B cell (primary cell): ENCODE measurements at regions not wholly inside any gene's neighbourhood (a gene's known extent, or its start where the extent isn't known, plus 50 kb on each side); places are given as distances from the start of the nearest gene placed in this dataset.

Experiments
- ATAC-seq: fragments of 200-7000 bp; cut with Tn5 transposase; one replicate; pipeline ENCODE4 v1.10.0; 2021; ENCODE audit warnings: low read depth, mild to moderate bottlenecking, moderate number of reproducible peaks, moderate library complexity
- CTCF ChIA-PET: fragments of 350-600 bp; sonication (Branson Sonifier 250); formaldehyde crosslinking; loops from one replicate; lab custom pipeline; 2021; ENCODE audit warnings: antibody characterized with exemption, inconsistent platforms; lab: Charles Lee
- POLR2A ChIA-PET: fragments of 350-600 bp; sonication (Branson Sonifier 250); formaldehyde crosslinking; loops from one replicate; lab custom pipeline; 2021; ENCODE audit warnings: antibody characterized with exemption; lab: Charles Lee
- DNase-seq: peaks from one replicate; pipeline ENCODE4 v3.0.0; 2013
- H2AFZ ChIP-seq: 2 replicates; pipeline ENCODE4 v1.6.1; 2012; ENCODE audit warnings: mild to moderate bottlenecking, low read depth, low read length; ENCODE audit not compliant: insufficient read depth, poor library complexity, severe bottlenecking
- H3K27ac ChIP-seq, 2 donors: 1 replicate in 1 of 2; 2 replicates in 1 of 2; pipeline ENCODE4 v1.5.1; 2012 to 2013; ENCODE audit warnings: low read length in 2 of 2, mild to moderate bottlenecking in 2 of 2, moderate library complexity in 1 of 2
- H3K27me3 ChIP-seq, 4 experiments: fragments of 200-600 bp in 1 of 4; sonication (generic) in 1 of 4; replicated peaks in 1 of 4; 1 replicate in 2 of 4; 2 replicates in 2 of 4; pipeline versions ENCODE4 v1.6.1 to v1.7.0; 2013 to 2016; ENCODE audit warnings: low read length in 3 of 4, mild to moderate bottlenecking in 2 of 4, mixed read lengths in 1 of 4, moderate library complexity in 1 of 4; ENCODE audit not compliant: insufficient read depth in 4 of 4, control insufficient read depth in 3 of 4; ENCODE audit errors: control extremely low read depth in 1 of 4
- H3K36me3 ChIP-seq, 2 experiments: replicated peaks in 1 of 2; 1 replicate in 1 of 2; 2 replicates in 1 of 2; pipeline versions ENCODE4 v1.6.1 to v1.7.1; 2013; ENCODE audit warnings: low read length in 1 of 2; ENCODE audit not compliant: insufficient read depth in 2 of 2, control insufficient read depth in 1 of 2; ENCODE audit errors: control extremely low read depth in 1 of 2, extremely low read depth in 1 of 2
- H3K4me1 ChIP-seq, 2 donors: fragments of 200-600 bp in 1 of 2; sonication (generic) in 1 of 2; 1 replicate in 1 of 2; 2 replicates in 1 of 2; pipeline versions ENCODE4 v1.5.1 to v1.6.1; 2013 to 2017; ENCODE audit warnings: low read length in 2 of 2; ENCODE audit not compliant: control insufficient read depth in 2 of 2, insufficient read depth in 2 of 2
- H3K4me2 ChIP-seq: replicated peaks from 2 replicates; pipeline ENCODE3; 2012; ENCODE audit warnings: mild to moderate bottlenecking, low read depth, low read length; ENCODE audit not compliant: poor library complexity, severe bottlenecking
- H3K4me3 ChIP-seq, 5 experiments: fragments of 200-600 bp in 1 of 5; sonication (generic) in 1 of 5; 1 replicate in 3 of 5; 2 replicates in 2 of 5; pipeline versions ENCODE4 v1.5.1 to v1.7.0; 2011 to 2016; ENCODE audit warnings: low read length in 4 of 5, mild to moderate bottlenecking in 4 of 5, low read depth in 2 of 5, control low read depth in 1 of 5, moderate library complexity in 1 of 5; ENCODE audit not compliant: insufficient read depth in 1 of 5; ENCODE audit errors: control extremely low read depth in 1 of 5, extremely low read depth in 1 of 5
- H3K79me2 ChIP-seq: fragments of 200-600 bp; sonication (generic); one replicate; pipeline ENCODE4 v1.6.0; 2016; ENCODE audit warnings: low read length; ENCODE audit not compliant: control insufficient read depth, insufficient read depth
- H3K9ac ChIP-seq: fragments of 200-600 bp; sonication (generic); 2 replicates; pipeline ENCODE4 v1.6.1; 2017; ENCODE audit warnings: mild to moderate bottlenecking, low read length, moderate library complexity
- H3K9me3 ChIP-seq, 3 donors: one replicate each; pipeline versions ENCODE4 v1.6.1 to v1.7.1; 2013; ENCODE audit warnings: low read length in 2 of 3; ENCODE audit not compliant: control insufficient read depth in 2 of 3, insufficient read depth in 1 of 3; ENCODE audit errors: control extremely low read depth in 1 of 3
- H4K20me1 ChIP-seq: 2 replicates; pipeline ENCODE4 v1.6.0; 2012; ENCODE audit warnings: mild to moderate bottlenecking, low read length; ENCODE audit not compliant: insufficient read depth, control insufficient read depth, poor library complexity, severe bottlenecking
- H3K27ac Mint-ChIP-seq: one replicate; pipeline ENCODE4 v1.8.0; 2021; ENCODE audit warnings: mixed read lengths
- H3K27me3 Mint-ChIP-seq: one replicate; pipeline ENCODE4 v1.8.0; 2021; ENCODE audit warnings: mixed read lengths
- H3K4me1 Mint-ChIP-seq: one replicate; pipeline ENCODE4 v1.8.0; 2021; ENCODE audit warnings: mixed read lengths
- H3K4me3 Mint-ChIP-seq: one replicate; pipeline ENCODE4 v1.8.0; 2021; ENCODE audit warnings: mixed read lengths
- H3K9me3 Mint-ChIP-seq: one replicate; pipeline ENCODE4 v1.8.0; 2022; ENCODE audit warnings: mixed read lengths; ENCODE audit not compliant: insufficient read depth
- CTCF ChIP-seq: fragments of 200-600 bp; IDR thresholded peaks from one replicate; pipeline ENCODE4 v1.8.0; 2022; ENCODE audit warnings: antibody characterized with exemption, mild to moderate bottlenecking
- EZH2 ChIP-seq: IDR thresholded peaks from 2 replicates; pipeline ENCODE4 v1.6.1; 2012; ENCODE audit warnings: borderline replicate concordance, low read depth, mild to moderate bottlenecking, moderate library complexity, low read length; ENCODE audit not compliant: insufficient read depth, poor library complexity, severe bottlenecking
- WGBS: methylation state at CpG from one replicate; pipeline ENCODE4 v1.1.5; 2013; ENCODE audit warnings: missing lambda C conversion rate; ENCODE audit not compliant: insufficient coverage; 5-methylcytosine and 5-hydroxymethylcytosine counted together
- intact Hi-C: fragments of 100-400 bp; cut with micrococcal nuclease; formaldehyde crosslinking; loops from one replicate; pipeline ENCODE4 v1.10.0; 2022

- Histone ChIP-seq H3K36me3 (no peaks in the 10 kb centered on the region), H3K4me3 (no peak overlapping the region), H3K9me3 (peaks cover 0 to 7% (median 0%) of the 10 kb centered on the region in 3 donors), H4K20me1 (no peaks in the 10 kb centered on the region), H3K9ac (no peak overlapping the region), H3K27ac (no peak overlapping the region), H3K4me2 (no peak overlapping the region), H3K79me2 (no peaks in the 10 kb centered on the region), H3K27me3 (no peaks in the 10 kb centered on the region), H2AFZ (no peak overlapping the region), H3K4me1 (no peaks in the 10 kb centered on the region)
- ATAC-seq (no peak), DNase-seq (no peak)
- intact Hi-C loops = no loop called here
- H3K27ac Mint-ChIP-seq = no peak overlapping the region
- TF ChIP-seq EZH2 = no peak
- TF ChIP-seq CTCF = no peak
- no peak overlapping the region for H3K4me3 Mint-ChIP-seq
- no peaks in the 10 kb centered on the region for H3K4me1 Mint-ChIP-seq
- ChIA-PET CTCF (no interaction called here), POLR2A (no interaction called here)
- no peaks in the 10 kb centered on the region for H3K27me3 Mint-ChIP-seq
- H3K9me3 Mint-ChIP-seq = no peaks in the 10 kb centered on the region
Measured at GRCh38 chr16:52235186-52235585, 311.8 kb downstream of the TOX3 start.

- Histone ChIP-seq H3K4me1 (no peaks in the 10 kb centered on the region), H2AFZ (no peak overlapping the region), H3K9me3 (peaks cover 0 to 7% (median 0%) of the 10 kb centered on the region in 3 donors), H3K4me2 (no peak overlapping the region), H3K4me3 (no peak overlapping the region), H3K27ac (no peak overlapping the region), H3K36me3 (no peaks in the 10 kb centered on the region), H4K20me1 (no peaks in the 10 kb centered on the region), H3K27me3 (no peaks in the 10 kb centered on the region), H3K9ac (no peak overlapping the region), H3K79me2 (no peaks in the 10 kb centered on the region)
- H3K4me1 Mint-ChIP-seq = no peaks in the 10 kb centered on the region
- ChIA-PET CTCF (no interaction called here), POLR2A (no interaction called here)
- H3K4me3 Mint-ChIP-seq = no peak overlapping the region
- H3K27ac Mint-ChIP-seq = no peak overlapping the region
- no peaks in the 10 kb centered on the region for H3K27me3 Mint-ChIP-seq
- intact Hi-C loops = no loop called here
- TF ChIP-seq CTCF (no peak), EZH2 (no peak)
- DNase-seq (no peak), ATAC-seq (no peak)
- no peaks in the 10 kb centered on the region for H3K9me3 Mint-ChIP-seq
- 86% methylated on average over 1 of the region's 2 CpGs for WGBS
Measured at GRCh38 chr16:52234626-52235025, 312.3 kb downstream of the TOX3 start.
